ENCODE measurements at regions not wholly inside any gene's neighbourhood (a gene's known extent, or its start where the extent isn't known, plus 50 kb on each side); places are given as distances from the start of the nearest gene placed in this dataset.

GRCh38 chr12:59079002-59079401 lies 158.7 kb upstream of the LRIG3 start:
- Histone ChIP-seq H3K23me2 (ENCODE audit: insufficient read length, low read depth, low read length, poor library complexity, severe bottlenecking) (no peaks in the 10 kb centered on the region), H3K56ac (ENCODE audit: insufficient read length, low read depth, low read length) (no peak overlapping the region), H3K18ac (ENCODE audit: insufficient read length, low read depth, low read length) (no peak overlapping the region), H3K4ac (ENCODE audit: low read depth, low read length) (no peak overlapping the region), H2AFZ (ENCODE audit: low read length) (no peak overlapping the region), H2BK15ac (ENCODE audit: low read depth, low read length) (no peak overlapping the region), H4K20me1 (ENCODE audit: control insufficient read depth, insufficient read depth, insufficient read length) (no peaks in the 10 kb centered on the region), H3K23ac (ENCODE audit: insufficient read length, low read depth, low read length) (no peak overlapping the region), H2BK120ac (ENCODE audit: low read depth, low read length, poor library complexity, severe bottlenecking) (no peak overlapping the region), H3K4me1 (ENCODE audit: insufficient read depth, low read length) (no peaks in the 10 kb centered on the region), H3K14ac (ENCODE audit: insufficient read depth, low read length) (no peak overlapping the region), H3K79me1 (ENCODE audit: insufficient read depth, low read depth, low read length, poor library complexity, severe bottlenecking) (no peaks in the 10 kb centered on the region), H2BK20ac (ENCODE audit: low read depth, low read length, poor library complexity, severe bottlenecking) (no peak overlapping the region), H4K91ac (ENCODE audit: insufficient read length, low read depth, low read length) (no peak overlapping the region), H3K79me2 (ENCODE audit: insufficient read depth, low read length) (no peaks in the 10 kb centered on the region), H2BK5ac (ENCODE audit: insufficient read length, low read length) (no peak overlapping the region), H3K4me2 (ENCODE audit: insufficient read depth, insufficient read length, low read length) (no peak overlapping the region), H4K8ac (replicated peaks; ENCODE audit: insufficient read length, low read depth, low read length) (no peak overlapping the region), H3K9me3 (ENCODE audit: control insufficient read depth, low read depth, low read length) (no peaks in the 10 kb centered on the region), H3T11ph (ENCODE audit: low read length) (no peak overlapping the region), H3K27ac (ENCODE audit: insufficient read length, low read depth, low read length) (no peak overlapping the region), H2AK5ac (ENCODE audit: insufficient read length, low read length) (no peak overlapping the region), H4K5ac (ENCODE audit: insufficient read length, low read depth, low read length) (no peak overlapping the region), H3K27me3 (ENCODE audit: insufficient read depth, low read length) (no peaks in the 10 kb centered on the region), H2BK12ac (ENCODE audit: insufficient read length, low read depth, low read length) (no peak overlapping the region), H3K9ac (ENCODE audit: extremely low read depth, insufficient read length, low read length) (no peak overlapping the region)
- TF ChIP-seq CTCF (conservative IDR thresholded peaks at IDR 0.05): no peak
- Mint-ChIP-seq H3K4me1 (peaks cover 2 to 4% of the 10 kb centered on the region in 2 experiments; a peak in 3 of 4 replicates), H3K9me3 (no peaks in the 10 kb centered on the region), H3K36me3 (ENCODE audit: insufficient read depth in 1 of 3, low read depth in 3 of 3) (no peaks in the 10 kb centered on the region), H3K27me3 (ENCODE audit: low read depth) (no peaks in the 10 kb centered on the region), H3K27ac (no peak overlapping the region; a peak in 1 of 7 replicates), H3K4me3 (no peak overlapping the region)
- WGBS (ENCODE audit: extremely low coverage, insufficient read length, low lambda C conversion rate): no CpG with 5 or more reads among the region's 2 CpGs
- no peak for DNase-seq
